Mesodermal cell (in vitro differentiated cells): ENCODE measurements at regions not wholly inside any gene's neighbourhood (a gene's known extent, or its start where the extent isn't known, plus 50 kb on each side); places are given as distances from the start of the nearest gene placed in this dataset.

Experiments
- H3K27ac ChIP-seq: 2 replicates; pipeline ENCODE4 v1.7.0; 2013; ENCODE audit warnings: mild to moderate bottlenecking, low read depth, low read length, moderate library complexity; ENCODE audit not compliant: severe bottlenecking
- H3K36me3 ChIP-seq: 2 replicates; pipeline ENCODE4 v1.7.1; 2013; ENCODE audit warnings: mild to moderate bottlenecking, low read length, moderate library complexity; ENCODE audit not compliant: control insufficient read depth, insufficient read depth
- H3K4me1 ChIP-seq: one replicate; pipeline ENCODE4 v1.7.1; 2013; ENCODE audit warnings: mild to moderate bottlenecking, low read length; ENCODE audit not compliant: insufficient read depth, control insufficient read depth, poor library complexity, severe bottlenecking
- H3K4me3 ChIP-seq: 2 replicates; pipeline ENCODE4 v1.7.0; 2013; ENCODE audit warnings: low read length, control low read depth, mild to moderate bottlenecking; ENCODE audit not compliant: insufficient read depth, poor library complexity, severe bottlenecking; ENCODE audit errors: extremely low read depth
- H3K9me3 ChIP-seq: 2 replicates; pipeline ENCODE4 v1.7.1; 2013; ENCODE audit warnings: mild to moderate bottlenecking, low read length, moderate library complexity; ENCODE audit not compliant: control insufficient read depth
- WGBS, 2 experiments: methylation state at CpG; one replicate each; pipeline ENCODE4 v1.1.5; 2013; ENCODE audit warnings: missing lambda C conversion rate in 2 of 2; ENCODE audit not compliant: insufficient coverage in 2 of 2; 5-methylcytosine and 5-hydroxymethylcytosine counted together

GRCh38 chr5:56658972-56659371 is 156.4 kb upstream of the MAP3K1 start:
- Histone ChIP-seq H3K4me1 (peaks cover 2% of the 10 kb centered on the region), H3K4me3 (no peak overlapping the region), H3K9me3 (no peaks in the 10 kb centered on the region), H3K27ac (no peak overlapping the region), H3K36me3 (no peaks in the 10 kb centered on the region)
- WGBS, 2 experiments, result no CpG with 5 or more reads among the region's 1 CpG

GRCh38 chr5:56656846-56657726 is 158.3 kb upstream of the MAP3K1 start:
- Histone ChIP-seq H3K4me3 (no peak overlapping the region), H3K27ac (no peak overlapping the region), H3K36me3 (no peaks in the 10 kb centered on the region), H3K9me3 (no peaks in the 10 kb centered on the region), H3K4me1 (no peaks in the 10 kb centered on the region)
- 86% methylated on average over 1 of the region's 2 CpGs; no CpG with 5 or more reads in 1 of the 2 experiments for WGBS, 2 experiments

- H3K4me3 ChIP-seq, result no peak overlapping the region
- H3K36me3 ChIP-seq, result no peaks in the 10 kb centered on the region
- H3K9me3 ChIP-seq, result no peaks in the 10 kb centered on the region
- peaks cover 11% of the 10 kb centered on the region for H3K4me1 ChIP-seq
- H3K27ac ChIP-seq, result no peak overlapping the region
These were observed 163.5 kb upstream of the MAP3K1 start for GRCh38 chr5:56651893-56652292.

GRCh38 chr5:56650386-56650785 is 165.0 kb upstream of the MAP3K1 start:
- H3K4me1 ChIP-seq, result peaks cover 11% of the 10 kb centered on the region
- H3K36me3 ChIP-seq, result no peaks in the 10 kb centered on the region
- no peak overlapping the region for H3K27ac ChIP-seq
- H3K4me3 ChIP-seq, result no peak overlapping the region
- 86 to 94% methylated on average over 2 to 3 of the region's 4 CpGs for WGBS, 2 experiments
- no peaks in the 10 kb centered on the region for H3K9me3 ChIP-seq

- H3K4me3 ChIP-seq, result no peak overlapping the region
- WGBS, 2 experiments, result 82 to 89% methylated on average over 4 of the region's 4 CpGs
- no peaks in the 10 kb centered on the region for H3K9me3 ChIP-seq
- H3K27ac ChIP-seq, result no peak overlapping the region
- H3K4me1 ChIP-seq, result peaks cover 11% of the 10 kb centered on the region
- H3K36me3 ChIP-seq, result no peaks in the 10 kb centered on the region
These were observed 165.8 kb upstream of the MAP3K1 start for GRCh38 chr5:56649569-56649968.

GRCh38 chr5:56648460-56649034 is 166.8 kb upstream of the MAP3K1 start:
- WGBS, 2 experiments, result 86 to 100% methylated on average over 1 of the region's 2 CpGs
- no peak overlapping the region for H3K4me3 ChIP-seq
- H3K36me3 ChIP-seq, result no peaks in the 10 kb centered on the region
- no peaks in the 10 kb centered on the region for H3K9me3 ChIP-seq
- H3K4me1 ChIP-seq, result peaks cover 11% of the 10 kb centered on the region
- no peak overlapping the region for H3K27ac ChIP-seq

GRCh38 chr5:56647099-56647850 is 168.1 kb upstream of the MAP3K1 start:
- Histone ChIP-seq H3K27ac (no peak overlapping the region), H3K9me3 (no peaks in the 10 kb centered on the region), H3K4me1 (peaks cover 11% of the 10 kb centered on the region), H3K4me3 (no peak overlapping the region), H3K36me3 (no peaks in the 10 kb centered on the region)
- 83 to 86% methylated on average over 1 of the region's 4 CpGs for WGBS, 2 experiments

- H3K9me3 ChIP-seq, result no peaks in the 10 kb centered on the region
- peaks cover 17% of the 10 kb centered on the region for H3K4me1 ChIP-seq
- no peak overlapping the region for H3K4me3 ChIP-seq
- 89 to 93% methylated on average over 5 to 6 of the region's 8 CpGs for WGBS, 2 experiments
- no peaks in the 10 kb centered on the region for H3K36me3 ChIP-seq
- no peak overlapping the region for H3K27ac ChIP-seq
These were observed 173.6 kb upstream of the MAP3K1 start for GRCh38 chr5:56641635-56642260.

- H3K27ac ChIP-seq, result no peak overlapping the region
- H3K4me1 ChIP-seq, result peaks cover 17% of the 10 kb centered on the region
- H3K9me3 ChIP-seq, result no peaks in the 10 kb centered on the region
- WGBS, 2 experiments, result 93 to 96% methylated on average over 3 of the region's 3 CpGs
- H3K4me3 ChIP-seq, result no peak overlapping the region
- no peaks in the 10 kb centered on the region for H3K36me3 ChIP-seq
These were observed 174.5 kb upstream of the MAP3K1 start for GRCh38 chr5:56640763-56641406.

GRCh38 chr5:56639476-56639875 is 175.9 kb upstream of the MAP3K1 start:
- H3K4me3 ChIP-seq, result no peak overlapping the region
- no peaks in the 10 kb centered on the region for H3K36me3 ChIP-seq
- no CpG with 5 or more reads among the region's 2 CpGs for WGBS, 2 experiments
- H3K4me1 ChIP-seq, result peaks cover 17% of the 10 kb centered on the region
- no peaks in the 10 kb centered on the region for H3K9me3 ChIP-seq
- H3K27ac ChIP-seq, result no peak overlapping the region
